H9 (cell line): ENCODE measurements at regions not wholly inside any gene's neighbourhood (a gene's known extent, or its start where the extent isn't known, plus 50 kb on each side); places are given as distances from the start of the nearest gene placed in this dataset.

Source experiments
- DNase-seq: peaks from one replicate; pipeline ENCODE4 v3.0.0-alpha.2; 2017
- H2AFZ ChIP-seq: one replicate; pipeline ENCODE4 v1.6.1; 2013; ENCODE audit warnings: mild to moderate bottlenecking, low read length, control low read depth, moderate library complexity
- H2AK5ac ChIP-seq: 2 replicates; pipeline ENCODE4 v1.6.1; 2013; ENCODE audit warnings: low read length, control low read depth, mixed read lengths; ENCODE audit not compliant: insufficient read length
- H2BK120ac ChIP-seq: one replicate; pipeline ENCODE4 v1.6.1; 2013; ENCODE audit warnings: low read depth, mild to moderate bottlenecking, low read length, control low read depth, inconsistent platforms; ENCODE audit not compliant: poor library complexity, severe bottlenecking
- H2BK12ac ChIP-seq: 2 replicates; pipeline ENCODE4 v1.6.1; 2013; ENCODE audit warnings: low read length, control low read depth, mixed read lengths, low read depth; ENCODE audit not compliant: insufficient read length
- H2BK15ac ChIP-seq: 2 replicates; pipeline ENCODE4 v1.6.1; 2013; ENCODE audit warnings: low read depth, low read length, control low read depth
- H2BK20ac ChIP-seq: one replicate; pipeline ENCODE4 v1.6.1; 2013; ENCODE audit warnings: low read depth, mild to moderate bottlenecking, low read length, control low read depth, inconsistent platforms; ENCODE audit not compliant: poor library complexity, severe bottlenecking
- H2BK5ac ChIP-seq: 2 replicates; pipeline ENCODE4 v1.6.1; 2013; ENCODE audit warnings: low read length, control low read depth, mixed read lengths; ENCODE audit not compliant: insufficient read length
- H3K14ac ChIP-seq: 2 replicates; pipeline ENCODE4 v1.6.1; 2013; ENCODE audit warnings: low read length, control low read depth; ENCODE audit not compliant: insufficient read depth
- H3K18ac ChIP-seq: 2 replicates; pipeline ENCODE4 v1.6.1; 2013; ENCODE audit warnings: low read depth, mild to moderate bottlenecking, mixed read lengths, low read length, control low read depth; ENCODE audit not compliant: insufficient read length
- H3K23ac ChIP-seq: 2 replicates; pipeline ENCODE4 v1.6.1; 2013; ENCODE audit warnings: low read length, control low read depth, mixed read lengths, low read depth; ENCODE audit not compliant: insufficient read length
- H3K23me2 ChIP-seq: 2 replicates; pipeline ENCODE4 v1.6.1; 2013; ENCODE audit warnings: low read depth, mild to moderate bottlenecking, mixed read lengths, low read length, control low read depth; ENCODE audit not compliant: insufficient read length, poor library complexity, severe bottlenecking
- H3K27ac ChIP-seq: 2 replicates; pipeline ENCODE4 v1.5.1; 2013; ENCODE audit warnings: low read length, control low read depth, mixed read lengths, low read depth; ENCODE audit not compliant: insufficient read length
- H3K27me3 ChIP-seq: 2 replicates; pipeline ENCODE4 v1.6.1; 2013; ENCODE audit warnings: low read length, control low read depth, inconsistent platforms; ENCODE audit not compliant: insufficient read depth
- H3K4ac ChIP-seq: 2 replicates; pipeline ENCODE4 v1.6.1; 2013; ENCODE audit warnings: low read depth, mild to moderate bottlenecking, control low read depth, inconsistent platforms, low read length, moderate library complexity
- H3K4me1 ChIP-seq: 2 replicates; pipeline ENCODE4 v1.6.1; 2013; ENCODE audit warnings: low read length, control low read depth, inconsistent platforms; ENCODE audit not compliant: insufficient read depth
- H3K4me2 ChIP-seq: 2 replicates; pipeline ENCODE4 v1.6.1; 2013; ENCODE audit warnings: low read length, control low read depth, mixed read lengths; ENCODE audit not compliant: insufficient read length, insufficient read depth
- H3K56ac ChIP-seq: 2 replicates; pipeline ENCODE4 v1.6.1; 2013; ENCODE audit warnings: low read depth, mild to moderate bottlenecking, mixed read lengths, low read length, control low read depth; ENCODE audit not compliant: insufficient read length
- H3K79me1 ChIP-seq: 2 replicates; pipeline ENCODE4 v1.6.1; 2013; ENCODE audit warnings: low read depth, mild to moderate bottlenecking, moderate library complexity, low read length, control low read depth, inconsistent platforms; ENCODE audit not compliant: insufficient read depth, poor library complexity, severe bottlenecking
- H3K79me2 ChIP-seq: 2 replicates; pipeline ENCODE4 v1.6.1; 2013; ENCODE audit warnings: low read length, control low read depth, inconsistent platforms; ENCODE audit not compliant: insufficient read depth
- H3K9ac ChIP-seq: 2 replicates; pipeline ENCODE4 v1.6.1; 2013; ENCODE audit warnings: low read length, control low read depth, mixed read lengths; ENCODE audit not compliant: insufficient read length; ENCODE audit errors: extremely low read depth
- H3K9me3 ChIP-seq: one replicate; pipeline ENCODE4 v1.6.1; 2013; ENCODE audit warnings: low read depth, low read length, inconsistent platforms; ENCODE audit not compliant: control insufficient read depth
- H3T11ph ChIP-seq: one replicate; pipeline ENCODE4 v1.6.1; 2013; ENCODE audit warnings: mild to moderate bottlenecking, low read length, control low read depth, inconsistent platforms
- H4K20me1 ChIP-seq: one replicate; pipeline ENCODE4 v1.6.1; 2013; ENCODE audit not compliant: control insufficient read depth, insufficient read length, insufficient read depth
- H4K5ac ChIP-seq: 2 replicates; pipeline ENCODE4 v1.6.1; 2013; ENCODE audit warnings: low read depth, mild to moderate bottlenecking, mixed read lengths, low read length, control low read depth; ENCODE audit not compliant: insufficient read length
- H4K8ac ChIP-seq: replicated peaks from 2 replicates; pipeline ENCODE4 v1.6.1; 2013; ENCODE audit warnings: low read length, control low read depth, mixed read lengths, low read depth; ENCODE audit not compliant: insufficient read length
- H4K91ac ChIP-seq: 2 replicates; pipeline ENCODE4 v1.6.1; 2013; ENCODE audit warnings: low read depth, mild to moderate bottlenecking, moderate library complexity, mixed read lengths, low read length, control low read depth; ENCODE audit not compliant: insufficient read length
- H3K27ac Mint-ChIP-seq, 3 experiments: 2 replicates in 2 of 3; 3 replicates in 1 of 3; pipeline ENCODE4 v1.8.0; 2020 to 2021; ENCODE audit warnings: mixed read lengths in 3 of 3, mild to moderate bottlenecking in 1 of 3, moderate library complexity in 1 of 3
- H3K27me3 Mint-ChIP-seq: 2 replicates; pipeline ENCODE4 v1.8.0; 2021; ENCODE audit warnings: low read depth, mild to moderate bottlenecking, moderate library complexity, mixed read lengths
- H3K36me3 Mint-ChIP-seq, 3 experiments: 2 replicates in 2 of 3; 3 replicates in 1 of 3; pipeline ENCODE4 v1.8.0; 2020 to 2021; ENCODE audit warnings: low read depth in 3 of 3, mixed read lengths in 3 of 3; ENCODE audit not compliant: insufficient read depth in 1 of 3
- H3K4me1 Mint-ChIP-seq, 2 experiments: 2 replicates each; pipeline ENCODE4 v1.8.0; 2020; ENCODE audit warnings: mixed read lengths in 2 of 2
- H3K4me3 Mint-ChIP-seq, 2 experiments: 2 replicates in 1 of 2; 3 replicates in 1 of 2; pipeline ENCODE4 v1.8.0; 2020 to 2021; ENCODE audit warnings: mild to moderate bottlenecking in 2 of 2, mixed read lengths in 2 of 2, moderate library complexity in 1 of 2
- H3K9me3 Mint-ChIP-seq, 2 experiments: 2 replicates in 1 of 2; 3 replicates in 1 of 2; pipeline ENCODE4 v1.8.0; 2020; ENCODE audit warnings: mild to moderate bottlenecking in 2 of 2, mixed read lengths in 2 of 2, moderate library complexity in 1 of 2
- WGBS: extraction: QIAGEN DNeasy Blood & Tissue Kit; methylation state at CpG from one replicate; pipeline ENCODE4 v1.1.7; 2013; ENCODE audit warnings: missing lambda C conversion rate, low lambda C conversion rate, mixed read lengths; ENCODE audit not compliant: insufficient read length; ENCODE audit errors: extremely low coverage; 5-methylcytosine and 5-hydroxymethylcytosine counted together
- TF ChIP-seq, protein P1 (sequence below): fragments of 200-600 bp; sonication (generic); conservative IDR thresholded peaks from 3 replicates; pipeline ENCODE4 v1.8.0; 2021; ENCODE audit warnings: antibody characterized with exemption, mild to moderate bottlenecking

DNA sequence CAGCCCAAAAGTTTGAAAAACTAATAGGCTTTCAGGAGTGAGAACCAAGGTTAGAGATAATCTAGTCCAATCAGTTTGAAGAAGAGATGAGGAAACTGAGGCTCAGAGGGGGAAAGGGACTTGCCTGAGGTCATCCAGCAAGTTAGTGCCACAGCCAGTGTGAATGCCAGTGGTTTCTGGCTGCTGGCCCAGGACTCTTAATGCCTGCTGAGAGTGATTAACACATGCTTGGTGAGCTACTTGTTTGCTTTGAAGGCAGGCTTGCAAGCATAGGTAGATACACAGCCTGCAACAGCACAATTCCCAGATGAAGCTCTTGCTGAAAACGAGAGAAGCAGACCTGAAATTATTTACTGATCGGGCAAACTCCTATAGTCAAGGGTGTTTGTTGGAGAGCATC is 591.6 kb upstream of the SGCD start:
- Histone ChIP-seq H3K79me1 (no peaks in the 10 kb centered on the region), H2AFZ (no peak overlapping the region), H4K20me1 (no peaks in the 10 kb centered on the region), H4K5ac (no peak overlapping the region), H2BK12ac (no peak overlapping the region), H3K4ac (no peak overlapping the region), H2BK5ac (no peak overlapping the region), H2AK5ac (no peak overlapping the region), H3K27me3 (peaks cover 11% of the 10 kb centered on the region), H3K4me1 (no peaks in the 10 kb centered on the region), H3K18ac (no peak overlapping the region), H3T11ph (no peak overlapping the region), H3K56ac (no peak overlapping the region), H2BK15ac (no peak overlapping the region), H3K9ac (no peak overlapping the region), H2BK20ac (no peak overlapping the region), H2BK120ac (no peak overlapping the region), H3K23ac (no peak overlapping the region), H3K4me2 (no peak overlapping the region), H3K14ac (no peak overlapping the region), H4K91ac (no peak overlapping the region), H3K79me2 (no peaks in the 10 kb centered on the region), H4K8ac (no peak overlapping the region), H3K9me3 (no peaks in the 10 kb centered on the region), H3K23me2 (no peaks in the 10 kb centered on the region), H3K27ac (no peak overlapping the region)
- Mint-ChIP-seq H3K9me3 (no peaks in the 10 kb centered on the region), H3K27ac (no peak overlapping the region), H3K4me1 (peaks cover 3 to 6% of the 10 kb centered on the region in 2 experiments; a peak in 2 of 4 replicates), H3K27me3 (peaks cover 77% of the 10 kb centered on the region), H3K4me3 (no peak overlapping the region), H3K36me3 (no peaks in the 10 kb centered on the region)
- peak; percentile 37 for DNase-seq
- TF ChIP-seq, protein P1, sequence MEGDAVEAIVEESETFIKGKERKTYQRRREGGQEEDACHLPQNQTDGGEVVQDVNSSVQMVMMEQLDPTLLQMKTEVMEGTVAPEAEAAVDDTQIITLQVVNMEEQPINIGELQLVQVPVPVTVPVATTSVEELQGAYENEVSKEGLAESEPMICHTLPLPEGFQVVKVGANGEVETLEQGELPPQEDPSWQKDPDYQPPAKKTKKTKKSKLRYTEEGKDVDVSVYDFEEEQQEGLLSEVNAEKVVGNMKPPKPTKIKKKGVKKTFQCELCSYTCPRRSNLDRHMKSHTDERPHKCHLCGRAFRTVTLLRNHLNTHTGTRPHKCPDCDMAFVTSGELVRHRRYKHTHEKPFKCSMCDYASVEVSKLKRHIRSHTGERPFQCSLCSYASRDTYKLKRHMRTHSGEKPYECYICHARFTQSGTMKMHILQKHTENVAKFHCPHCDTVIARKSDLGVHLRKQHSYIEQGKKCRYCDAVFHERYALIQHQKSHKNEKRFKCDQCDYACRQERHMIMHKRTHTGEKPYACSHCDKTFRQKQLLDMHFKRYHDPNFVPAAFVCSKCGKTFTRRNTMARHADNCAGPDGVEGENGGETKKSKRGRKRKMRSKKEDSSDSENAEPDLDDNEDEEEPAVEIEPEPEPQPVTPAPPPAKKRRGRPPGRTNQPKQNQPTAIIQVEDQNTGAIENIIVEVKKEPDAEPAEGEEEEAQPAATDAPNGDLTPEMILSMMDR: no peak
- WGBS: no CpG with 5 or more reads among the region's 2 CpGs
